Activated CD4-positive, alpha-beta T cell treated with anti-CD3 and anti-CD28 coated beads for 4 hours (primary cell): ENCODE measurements at regions not wholly inside any gene's neighbourhood (a gene's known extent, or its start where the extent isn't known, plus 50 kb on each side); places are given as distances from the start of the nearest gene placed in this dataset.

Experiments used
- DNase-seq, 2 donors: peaks; one replicate each; pipeline ENCODE4 v3.0.0-alpha.2; 2020

DNA sequence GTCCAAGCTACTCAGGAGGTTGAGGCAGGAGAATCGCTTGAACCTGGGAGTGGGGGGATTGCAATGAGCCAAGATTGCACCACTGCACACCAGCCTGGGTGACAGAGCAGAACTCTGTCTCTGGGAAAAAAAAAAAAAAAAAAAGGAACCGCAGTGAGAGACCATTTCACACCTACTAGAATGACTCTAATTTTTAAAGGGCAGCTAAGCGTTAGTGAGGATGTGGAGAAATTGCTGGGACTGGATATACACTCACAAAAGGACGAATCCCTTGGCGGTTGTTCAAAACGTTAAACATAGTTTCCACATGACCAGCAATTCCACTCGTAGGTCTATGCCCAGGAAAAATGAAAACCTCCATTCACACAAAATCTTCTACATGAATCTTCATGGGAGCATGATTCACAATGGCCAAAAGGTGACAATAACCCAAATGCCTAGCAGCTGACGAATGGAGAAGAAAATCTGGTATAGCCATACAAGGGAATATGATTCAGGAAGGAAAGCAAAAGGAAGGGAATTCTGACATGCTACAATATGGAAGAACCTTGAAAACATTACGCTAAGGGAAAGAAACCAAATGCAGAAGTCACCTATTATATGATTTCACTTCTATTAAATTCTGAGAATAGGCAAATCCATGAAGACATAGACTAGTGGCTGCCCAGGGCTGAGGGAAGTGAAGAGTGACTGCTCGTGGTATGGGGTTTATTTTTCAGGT is 127.0 kb downstream of the CHSY1 start:
- no peak for DNase-seq

DNA sequence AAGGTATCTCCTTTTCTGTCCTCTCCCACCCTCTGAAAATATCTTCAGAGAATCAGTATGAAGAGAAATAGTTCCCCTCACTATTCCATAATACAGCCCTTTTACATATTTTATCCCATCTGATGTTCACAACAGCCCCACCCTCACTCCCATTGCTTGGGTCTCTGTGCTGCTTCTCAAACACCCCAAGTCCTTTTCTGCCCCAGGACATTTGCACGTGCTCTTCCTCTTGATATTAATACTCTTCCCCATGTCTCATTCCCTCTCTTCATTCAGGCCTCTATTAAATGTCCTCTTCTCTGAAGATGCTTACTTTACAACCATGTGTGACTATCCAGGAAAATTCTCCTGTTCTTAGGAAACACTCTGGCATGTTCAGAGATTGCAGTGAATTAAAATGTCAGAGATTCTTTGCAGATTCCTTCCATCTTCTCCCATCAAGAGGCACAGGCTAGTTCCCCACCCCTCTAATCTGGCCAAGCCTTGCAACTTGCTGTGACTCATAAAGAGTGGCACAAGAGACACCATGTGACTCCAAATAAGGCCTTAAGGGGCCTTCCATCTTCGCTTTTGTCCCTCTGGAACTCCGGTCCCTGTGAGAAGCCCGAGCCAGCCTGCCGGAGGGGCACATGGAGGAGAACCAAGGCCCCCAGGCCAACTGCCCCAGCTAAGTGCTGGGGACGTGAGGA is 128.5 kb downstream of the CHSY1 start:
- no peak for DNase-seq

DNA sequence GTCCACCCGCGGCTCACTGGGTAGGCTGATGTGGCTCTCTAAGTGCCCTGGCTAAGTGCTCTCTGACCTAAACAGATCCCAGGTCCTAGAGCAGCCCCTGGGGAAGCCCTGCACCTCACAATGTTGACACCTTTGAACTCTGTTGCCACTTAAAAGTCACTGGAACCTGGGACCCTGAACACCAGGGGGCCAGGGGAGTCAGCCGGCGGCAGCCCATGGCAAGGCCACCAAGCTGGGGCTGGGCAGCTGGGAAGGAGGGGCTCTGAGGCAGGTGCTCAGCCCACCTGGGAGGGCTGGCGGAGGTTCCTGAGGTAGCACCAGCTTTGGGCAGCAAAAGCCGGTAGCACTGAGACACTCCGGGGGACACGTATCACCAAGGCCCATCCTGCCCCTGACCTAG is 129.0 kb downstream of the CHSY1 start:
- no peak for DNase-seq

DNA sequence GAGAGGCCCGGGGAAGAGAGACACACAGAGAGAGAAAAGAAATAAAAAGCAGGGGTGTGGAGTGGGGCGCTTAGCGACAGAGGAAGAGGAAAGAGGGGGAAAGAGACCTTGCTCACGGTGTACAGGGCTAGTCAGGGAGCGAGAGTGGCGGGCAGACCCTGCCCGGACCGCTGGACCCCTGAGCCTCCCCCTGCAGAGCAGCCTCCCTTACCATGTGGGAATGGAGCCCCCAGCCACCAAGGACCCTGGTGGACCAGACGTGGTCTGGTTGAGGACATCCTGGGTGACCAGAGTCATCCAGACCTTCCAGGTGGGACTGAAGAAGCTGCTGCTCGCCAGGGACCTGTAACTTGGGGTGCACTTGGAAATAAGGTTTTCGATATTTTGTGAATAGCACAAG is 129.6 kb downstream of the CHSY1 start:
- DNase-seq: no peak

DNA sequence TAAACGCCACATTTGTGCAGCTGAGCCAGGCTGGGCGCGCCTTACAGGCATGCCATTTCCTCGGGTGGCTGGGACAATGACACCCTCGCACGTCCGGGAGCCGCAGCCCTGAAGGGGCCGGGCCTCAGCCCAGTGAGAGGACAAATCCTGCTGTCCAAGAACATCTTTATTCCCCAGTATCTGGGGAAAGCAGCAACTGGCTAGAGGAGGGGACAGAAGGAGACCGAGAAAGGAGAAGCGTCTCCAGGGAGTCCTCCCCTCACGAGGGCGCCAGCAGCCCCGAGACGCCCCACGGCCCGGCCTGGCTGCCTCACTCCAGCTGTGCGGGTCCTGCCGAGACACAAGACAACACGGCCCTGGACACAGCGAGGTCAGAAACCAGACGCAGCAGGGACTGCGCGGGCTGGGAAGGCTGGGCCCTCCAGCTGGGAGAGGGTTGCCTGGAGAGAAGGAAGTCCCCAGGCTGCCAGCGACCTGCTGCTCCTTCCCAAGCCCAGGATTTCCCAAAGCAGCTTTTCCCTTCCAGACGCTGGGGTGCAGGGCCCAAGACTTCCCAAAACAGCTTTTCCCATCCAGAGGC is 130.2 kb downstream of the CHSY1 start:
- DNase-seq: peak; percentile 43 to 47

DNA sequence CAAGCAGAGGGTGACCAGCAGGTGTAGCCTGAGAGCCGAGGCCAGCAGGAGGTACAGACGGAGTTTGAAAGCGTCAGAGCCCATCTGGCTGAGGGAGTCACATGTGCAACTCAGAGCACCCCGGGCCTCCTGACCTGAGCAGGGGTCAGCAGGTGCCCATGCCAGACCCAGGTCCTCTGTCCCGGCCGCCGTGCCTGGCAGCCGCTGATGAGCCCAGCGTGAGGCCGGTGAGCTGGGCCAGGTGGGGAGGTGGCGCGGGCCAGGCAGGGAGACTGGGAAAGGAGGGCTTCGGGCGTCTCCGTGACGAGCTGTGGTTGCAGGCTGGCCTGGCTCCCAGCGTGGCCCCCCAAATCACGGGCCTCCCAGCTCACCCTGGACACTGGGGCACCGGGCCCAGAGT is 130.9 kb downstream of the CHSY1 start:
- no peak for DNase-seq

DNA sequence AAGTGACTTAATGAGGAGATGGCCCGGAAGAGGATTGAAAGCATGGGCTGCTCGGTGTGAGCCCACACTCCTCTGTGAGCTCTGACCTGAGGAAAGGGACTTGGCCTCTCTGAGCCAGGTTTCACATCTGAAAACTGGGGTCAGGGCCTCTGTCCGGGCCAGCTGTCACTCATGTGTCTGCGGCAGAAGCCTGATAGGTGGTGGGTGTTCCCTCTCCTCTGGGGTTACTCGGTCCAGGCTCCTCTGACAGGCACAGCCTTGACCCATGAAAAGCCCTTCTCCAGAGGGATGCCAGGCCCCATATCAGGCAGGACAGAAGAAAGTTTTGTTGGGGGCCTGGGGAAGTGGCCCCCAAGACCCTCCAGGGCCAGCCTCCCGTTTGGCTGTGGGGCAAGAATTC is 131.4 kb downstream of the CHSY1 start:
- no peak for DNase-seq
